Gastroesophageal sphincter (tissue), 4 donors: ENCODE measurements at regions not wholly inside any gene's neighbourhood (a gene's known extent, or its start where the extent isn't known, plus 50 kb on each side); places are given as distances from the start of the nearest gene placed in this dataset.
"Not testable (repeated sequence)": the region's sequence is repeated elsewhere in the genome, so short reads cannot be mapped to it uniquely, and the experiment has no call there.

Experiments
- ATAC-seq: fragments of 150-250 bp; one replicate; pipeline ENCODE4 v1.9.1; 2016; ENCODE audit warnings: mild to moderate bottlenecking, moderate library complexity
- H3K27ac ChIP-seq, 4 donors: fragments of 200-600 bp; sonication (generic) in 3 of 4; 1 replicate in 3 of 4; 2 replicates in 1 of 4; pipeline ENCODE4 v1.5.1; 2016 to 2019
- H3K27me3 ChIP-seq: fragments of 200-600 bp; sonication (generic); one replicate; pipeline ENCODE4 v1.5.1; 2019
- H3K36me3 ChIP-seq, 2 donors: fragments of 200-600 bp; sonication (generic); one replicate each; pipeline ENCODE4 v1.5.1; 2019; ENCODE audit warnings: control low read depth in 1 of 2
- H3K4me1 ChIP-seq, 3 donors: fragments of 200-600 bp; sonication (generic); 1 replicate in 2 of 3; 2 replicates in 1 of 3; pipeline ENCODE4 v1.5.1; 2016 to 2019; ENCODE audit warnings: control low read depth in 2 of 3
- H3K4me3 ChIP-seq, 2 donors: fragments of 200-600 bp; sonication (generic); one replicate each; pipeline ENCODE4 v1.5.1; 2019; ENCODE audit warnings: mild to moderate bottlenecking in 1 of 2, moderate library complexity in 1 of 2
- H3K9me3 ChIP-seq, 3 donors: fragments of 200-600 bp; sonication (generic); one replicate each; pipeline ENCODE4 v1.5.1; 2017 to 2019; ENCODE audit warnings: control low read depth in 2 of 3
- EP300 ChIP-seq: sonication (generic); formaldehyde crosslinking; IDR thresholded peaks from one replicate; pipeline ENCODE4 v1.6.1; 2017; ENCODE audit warnings: antibody characterized with exemption, mild to moderate bottlenecking
- POLR2A ChIP-seq, 2 donors: fragments of 450-650 bp; IDR thresholded peaks; one replicate each; pipeline ENCODE4 v1.6.1; 2017; ENCODE audit warnings: antibody characterized with exemption in 2 of 2, mild to moderate bottlenecking in 2 of 2, moderate library complexity in 1 of 2
- POLR2AphosphoS5 ChIP-seq: sonication (generic); formaldehyde crosslinking; IDR thresholded peaks from one replicate; pipeline ENCODE4 v1.6.1; 2017; ENCODE audit warnings: antibody characterized with exemption
- WGBS, 2 donors: methylation state at CpG; one replicate each; pipeline ENCODE4 v1.1.5; 2018; ENCODE audit warnings: low coverage in 1 of 2; 5-methylcytosine and 5-hydroxymethylcytosine counted together
- TF ChIP-seq, protein P1 (sequence below), 4 experiments: fragments of 200-600 bp in 2 of 4; fragments of 450-650 bp in 2 of 4; sonication (generic) in 1 of 4; IDR thresholded peaks; one replicate each; pipeline ENCODE4 v1.5.1; 2017 to 2019; ENCODE audit warnings: antibody characterized with exemption in 4 of 4, mild to moderate bottlenecking in 2 of 4, moderate library complexity in 2 of 4

DNA sequence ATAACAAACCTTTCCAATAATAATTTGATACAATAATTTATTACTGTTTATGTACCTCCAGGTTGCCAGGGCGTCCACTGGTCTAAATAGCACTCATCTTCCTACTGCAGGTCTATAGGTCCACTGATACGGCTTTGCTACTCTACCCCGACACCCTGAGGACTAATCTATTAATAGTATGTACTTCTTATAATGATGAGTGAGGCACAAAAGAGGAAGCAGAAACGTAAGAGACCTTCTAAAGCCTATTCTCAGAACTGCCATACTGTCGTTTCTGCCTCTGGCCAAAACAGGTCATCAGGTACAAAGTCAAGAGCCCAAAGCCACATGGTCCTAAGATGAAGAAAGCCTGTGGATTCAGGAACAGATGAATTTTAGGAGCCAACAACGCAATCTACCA is 163.2 kb upstream of the GRM7 start:
- WGBS, 2 donors = 76 to 79% methylated on average over 6 of the region's 6 CpGs
- Histone ChIP-seq H3K27me3 (no peaks in the 10 kb centered on the region), H3K36me3 (no peaks in the 10 kb centered on the region), H3K27ac (no peak overlapping the region), H3K9me3 (no peaks in the 10 kb centered on the region), H3K4me3 (no peak overlapping the region), H3K4me1 (no peaks in the 10 kb centered on the region)
- TF ChIP-seq EP300 (no peak), POLR2A (IDR thresholded peaks at IDR 0.05) (no peak), POLR2AphosphoS5 (no peak)
- TF ChIP-seq, protein P1, sequence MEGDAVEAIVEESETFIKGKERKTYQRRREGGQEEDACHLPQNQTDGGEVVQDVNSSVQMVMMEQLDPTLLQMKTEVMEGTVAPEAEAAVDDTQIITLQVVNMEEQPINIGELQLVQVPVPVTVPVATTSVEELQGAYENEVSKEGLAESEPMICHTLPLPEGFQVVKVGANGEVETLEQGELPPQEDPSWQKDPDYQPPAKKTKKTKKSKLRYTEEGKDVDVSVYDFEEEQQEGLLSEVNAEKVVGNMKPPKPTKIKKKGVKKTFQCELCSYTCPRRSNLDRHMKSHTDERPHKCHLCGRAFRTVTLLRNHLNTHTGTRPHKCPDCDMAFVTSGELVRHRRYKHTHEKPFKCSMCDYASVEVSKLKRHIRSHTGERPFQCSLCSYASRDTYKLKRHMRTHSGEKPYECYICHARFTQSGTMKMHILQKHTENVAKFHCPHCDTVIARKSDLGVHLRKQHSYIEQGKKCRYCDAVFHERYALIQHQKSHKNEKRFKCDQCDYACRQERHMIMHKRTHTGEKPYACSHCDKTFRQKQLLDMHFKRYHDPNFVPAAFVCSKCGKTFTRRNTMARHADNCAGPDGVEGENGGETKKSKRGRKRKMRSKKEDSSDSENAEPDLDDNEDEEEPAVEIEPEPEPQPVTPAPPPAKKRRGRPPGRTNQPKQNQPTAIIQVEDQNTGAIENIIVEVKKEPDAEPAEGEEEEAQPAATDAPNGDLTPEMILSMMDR (IDR thresholded peaks at IDR 0.05) = no peak
- no peak for ATAC-seq

DNA sequence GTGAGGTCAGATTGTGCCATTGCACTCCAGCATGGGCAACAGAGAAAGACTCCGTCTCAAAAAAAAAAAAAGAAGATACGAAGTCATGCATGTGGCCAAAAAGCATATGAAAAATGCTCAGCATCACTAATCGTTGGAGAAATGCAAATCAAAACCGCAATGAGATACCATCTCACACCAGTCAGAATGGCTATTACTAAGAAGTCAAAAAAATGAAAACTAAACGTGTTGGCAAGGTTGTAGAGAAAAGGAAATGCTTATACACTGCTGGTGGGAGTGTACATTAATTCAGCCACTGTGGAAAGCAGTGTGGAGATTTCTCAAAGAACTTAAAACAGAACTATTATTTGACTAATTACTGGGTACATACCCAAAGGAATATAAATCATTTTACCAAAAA is 156.1 kb upstream of the GRM7 start:
- not testable (repeated sequence) for H3K27me3 ChIP-seq, H3K27ac ChIP-seq, ATAC-seq, H3K9me3 ChIP-seq, H3K36me3 ChIP-seq, H3K4me3 ChIP-seq, H3K4me1 ChIP-seq
- 63 to 79% methylated on average over 2 to 5 of the region's 5 CpGs for WGBS, 2 donors

DNA sequence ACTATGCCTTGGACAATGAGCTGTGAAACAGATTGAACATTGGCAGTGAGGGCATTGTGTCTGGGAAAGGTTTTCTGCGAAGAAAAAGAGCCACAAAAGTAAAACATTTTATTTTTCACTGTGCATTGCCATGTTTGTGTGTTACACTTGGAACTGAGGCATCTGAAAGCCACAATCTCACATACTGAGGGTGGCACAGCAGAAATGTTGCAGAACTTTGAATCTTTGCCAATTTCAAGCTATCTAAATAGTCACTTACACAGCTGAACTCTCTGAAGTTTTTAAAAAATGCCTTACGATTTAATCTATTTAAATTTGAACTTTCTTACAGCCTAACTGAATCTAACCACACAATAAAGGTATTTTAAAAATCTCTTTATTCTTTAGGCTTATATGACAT is 154.1 kb upstream of the GRM7 start:
- Histone ChIP-seq H3K27me3 (no peaks in the 10 kb centered on the region), H3K9me3 (no peaks in the 10 kb centered on the region), H3K4me1 (no peaks in the 10 kb centered on the region), H3K27ac (no peak overlapping the region), H3K36me3 (no peaks in the 10 kb centered on the region), H3K4me3 (no peak overlapping the region)
- ATAC-seq = no peak
- TF ChIP-seq POLR2AphosphoS5 (no peak), EP300 (no peak), POLR2A (IDR thresholded peaks at IDR 0.05) (no peak)
- TF ChIP-seq, protein P1 (IDR thresholded peaks at IDR 0.05) = no peak
- 44 to 46% methylated on average over 2 of the region's 2 CpGs for WGBS, 2 donors

DNA sequence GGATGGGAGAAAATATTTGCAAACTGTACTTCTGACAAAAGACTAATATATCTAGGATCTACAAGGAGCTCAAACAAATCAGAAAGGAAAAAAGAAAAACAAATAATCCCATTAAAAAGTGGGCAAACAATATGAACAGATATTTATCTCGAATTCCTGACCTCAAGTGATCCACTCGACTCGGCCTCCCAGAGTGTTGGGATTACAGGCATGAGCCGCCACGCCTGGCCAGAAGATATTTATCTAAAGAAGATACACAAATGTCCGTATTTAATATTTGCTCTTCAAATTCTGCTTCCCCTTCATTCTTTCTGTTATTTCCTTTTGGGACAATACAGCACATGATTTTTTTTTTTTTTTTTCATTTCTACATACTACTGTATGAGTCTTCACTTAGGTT is 151.7 kb upstream of the GRM7 start:
- 80 to 90% methylated on average over 6 of the region's 6 CpGs for WGBS, 2 donors
- Histone ChIP-seq H3K4me3 (no peak overlapping the region), H3K9me3 (no peaks in the 10 kb centered on the region), H3K36me3 (no peaks in the 10 kb centered on the region), H3K4me1 (no peaks in the 10 kb centered on the region), H3K27me3 (no peaks in the 10 kb centered on the region), H3K27ac (no peak overlapping the region)
- TF ChIP-seq, protein P1 (IDR thresholded peaks at IDR 0.05) = no peak
- TF ChIP-seq POLR2AphosphoS5 (no peak), EP300 (no peak), POLR2A (IDR thresholded peaks at IDR 0.05) (no peak)
- ATAC-seq = no peak

DNA sequence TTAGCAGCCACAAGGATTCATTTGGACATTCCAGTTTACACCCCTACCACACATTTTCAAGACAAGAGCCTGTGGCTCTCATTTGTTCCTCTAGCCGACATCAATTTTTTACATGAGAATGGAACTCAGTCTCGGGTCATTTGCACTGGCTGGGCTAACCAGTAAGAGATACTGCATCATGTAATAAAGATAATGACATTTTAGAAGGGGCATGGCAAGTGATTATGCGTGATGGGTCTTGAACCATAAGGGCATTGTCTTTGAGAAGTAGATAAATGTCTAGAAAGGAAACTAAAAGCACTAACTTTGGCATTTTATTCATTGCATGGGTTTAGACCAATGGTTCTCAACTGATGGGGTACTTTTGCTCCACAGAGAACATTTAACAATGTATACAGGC is 146.0 kb upstream of the GRM7 start:
- Histone ChIP-seq H3K27ac (no peak overlapping the region), H3K9me3 (no peaks in the 10 kb centered on the region), H3K27me3 (no peaks in the 10 kb centered on the region), H3K36me3 (no peaks in the 10 kb centered on the region), H3K4me3 (no peak overlapping the region), H3K4me1 (no peaks in the 10 kb centered on the region)
- no peak for TF ChIP-seq EP300
- TF ChIP-seq POLR2A (IDR thresholded peaks at IDR 0.05) = no peak
- no peak for TF ChIP-seq POLR2AphosphoS5
- TF ChIP-seq, protein P1 (IDR thresholded peaks at IDR 0.05) = no peak
- no peak for ATAC-seq
- 82 to 92% methylated on average over 2 to 3 of the region's 3 CpGs for WGBS, 2 donors

DNA sequence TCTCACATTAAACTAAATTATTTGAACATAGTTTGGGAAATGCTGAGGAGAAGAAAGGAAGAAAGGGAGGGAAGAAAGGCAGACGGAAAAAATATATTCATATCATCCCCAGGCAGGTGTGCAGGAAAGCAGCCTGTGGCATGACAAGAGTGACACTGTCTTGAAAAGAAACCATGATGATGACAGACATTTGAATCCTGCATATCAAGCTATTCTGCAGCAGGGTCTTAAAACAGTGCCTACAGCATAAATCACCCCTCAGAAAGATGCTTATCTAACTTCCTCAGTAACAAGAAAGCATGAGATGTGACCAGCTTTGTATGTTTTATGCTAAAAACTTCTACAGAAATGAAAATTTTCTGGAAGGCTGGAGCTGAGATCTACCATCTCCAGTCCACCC is 144.5 kb upstream of the GRM7 start:
- Histone ChIP-seq H3K4me1 (no peaks in the 10 kb centered on the region), H3K27ac (no peak overlapping the region), H3K9me3 (no peaks in the 10 kb centered on the region), H3K36me3 (no peaks in the 10 kb centered on the region), H3K4me3 (no peak overlapping the region), H3K27me3 (no peaks in the 10 kb centered on the region)
- TF ChIP-seq POLR2AphosphoS5 = no peak
- 40 to 80% methylated on average over 1 of the region's 1 CpG for WGBS, 2 donors
- no peak for ATAC-seq
